Keratinocyte (primary cell): ENCODE measurements at regions not wholly inside any gene's neighbourhood (a gene's known extent, or its start where the extent isn't known, plus 50 kb on each side); places are given as distances from the start of the nearest gene placed in this dataset.
"Not testable (repeated sequence)": the region's sequence is repeated elsewhere in the genome, so short reads cannot be mapped to it uniquely, and the experiment has no call there.

Experiments used
- DNase-seq: peaks from one replicate; pipeline ENCODE4 v3.0.0-alpha.2; 2011; ENCODE audit warnings: low read depth, missing footprints, low spot score
- FAIRE-seq: peaks from 2 replicates; lab custom pipeline; 2011; peaks lifted over from hg19 to GRCh38; lab: Jason Lieb, UNC
- H2AFZ ChIP-seq: 2 replicates; pipeline ENCODE4 v1.6.0; 2012; ENCODE audit warnings: low read length, control low read depth, inconsistent platforms; ENCODE audit not compliant: control insufficient read depth
- H3K27ac ChIP-seq: 2 replicates; pipeline ENCODE4 v1.5.1; 2011; ENCODE audit warnings: low read length; ENCODE audit not compliant: control insufficient read depth, insufficient read depth
- H3K27me3 ChIP-seq: 3 replicates; pipeline ENCODE4 v1.6.0; 2011; ENCODE audit warnings: low read length; ENCODE audit not compliant: control insufficient read depth, insufficient read depth; ENCODE audit errors: extremely low read depth
- H3K36me3 ChIP-seq, 2 experiments: 2 replicates in 1 of 2; 3 replicates in 1 of 2; pipeline ENCODE4 v1.5.1; 2011; ENCODE audit warnings: low read length in 2 of 2, mild to moderate bottlenecking in 1 of 2; ENCODE audit not compliant: control insufficient read depth in 2 of 2, insufficient read depth in 2 of 2; ENCODE audit errors: extremely low read depth in 1 of 2
- H3K4me1 ChIP-seq: 3 replicates; pipeline ENCODE4 v1.5.1; 2011; ENCODE audit warnings: low read length; ENCODE audit not compliant: control insufficient read depth, insufficient read depth; ENCODE audit errors: extremely low read depth
- H3K4me2 ChIP-seq: 3 replicates; pipeline ENCODE4 v1.6.0; 2011; ENCODE audit warnings: low read depth, low read length; ENCODE audit not compliant: control insufficient read depth, insufficient read depth; ENCODE audit errors: extremely low read depth
- H3K4me3 ChIP-seq, 3 experiments: fragments of 200-600 bp in 1 of 3; sonication (generic) in 1 of 3; 2 replicates in 2 of 3; 3 replicates in 1 of 3; pipeline ENCODE4 v1.5.1; 2011 to 2016; ENCODE audit warnings: low read length in 3 of 3, mild to moderate bottlenecking in 3 of 3, control low read depth in 2 of 3, inconsistent platforms in 1 of 3, low read depth in 1 of 3, mixed read lengths in 1 of 3, mixed run types in 1 of 3, moderate library complexity in 1 of 3; ENCODE audit not compliant: control insufficient read depth in 2 of 3, insufficient read depth in 2 of 3; ENCODE audit errors: extremely low read depth in 1 of 3
- H3K79me2 ChIP-seq: 2 replicates; pipeline ENCODE4 v1.6.0; 2012; ENCODE audit warnings: low read length; ENCODE audit not compliant: control insufficient read depth, insufficient read depth
- H3K9ac ChIP-seq: 3 replicates; pipeline ENCODE4 v1.6.0; 2011; ENCODE audit warnings: low read length; ENCODE audit not compliant: control insufficient read depth, insufficient read depth; ENCODE audit errors: extremely low read depth
- H3K9me1 ChIP-seq: 3 replicates; pipeline ENCODE4 v1.6.0; 2011; ENCODE audit warnings: low read length; ENCODE audit not compliant: control insufficient read depth, insufficient read depth; ENCODE audit errors: extremely low read depth
- H3K9me3 ChIP-seq: 2 replicates; pipeline ENCODE4 v1.5.1; 2012; ENCODE audit warnings: low read depth, low read length; ENCODE audit not compliant: control insufficient read depth
- H4K20me1 ChIP-seq: 3 replicates; pipeline ENCODE4 v1.6.0; 2011; ENCODE audit warnings: low read length; ENCODE audit not compliant: control insufficient read depth, insufficient read depth; ENCODE audit errors: extremely low read depth
- CTCF ChIP-seq, 3 experiments: IDR thresholded peaks in 1 of 3; conservative IDR thresholded peaks in 1 of 3; optimal IDR thresholded peaks in 1 of 3; 2 replicates in 2 of 3; 3 replicates in 1 of 3; pipeline versions ENCODE3 to v1.5.1; 2011; ENCODE audit warnings: low read length in 3 of 3, mild to moderate bottlenecking in 3 of 3, moderate library complexity in 2 of 3, control low read depth in 1 of 3, inconsistent platforms in 1 of 3; ENCODE audit not compliant: insufficient read depth in 2 of 3; ENCODE audit errors: extremely low read depth in 1 of 3
- EZH2 ChIP-seq: IDR thresholded peaks from one replicate; pipeline ENCODE4 v1.6.1; 2012; ENCODE audit warnings: inconsistent platforms, mild to moderate bottlenecking, low read length, moderate library complexity
- dilution Hi-C: fragments of 300-500 bp; cut with MboI; formaldehyde crosslinking; loops from one replicate; pipeline ENCODE4 v1.7.0; 2020; ENCODE audit warnings: low sequenced_read_pairs; ENCODE audit not compliant: extremely low pct_ligation_motif_present

- dilution Hi-C loops: no loop called here
- no peaks in the 10 kb centered on the region for H3K9me3 ChIP-seq
- no peaks in the 10 kb centered on the region for H3K79me2 ChIP-seq
Measured at GRCh38 chr14:98932431-98933325, 339.3 kb downstream of the BCL11B start.

GRCh38 chr14:98934569-98934968 is 337.4 kb downstream of the BCL11B start:
- dilution Hi-C loops, H2AFZ ChIP-seq, FAIRE-seq, H3K4me1 ChIP-seq, H3K4me3 ChIP-seq, H3K79me2 ChIP-seq, H3K9ac ChIP-seq, H3K9me3 ChIP-seq, H3K27ac ChIP-seq, H3K36me3 ChIP-seq, H3K9me1 ChIP-seq, H3K4me2 ChIP-seq, H4K20me1 ChIP-seq, DNase-seq: not testable (repeated sequence)
- peaks cover 22% of the 10 kb centered on the region for H3K27me3 ChIP-seq

More at GRCh38 chr14:98932431-98933325, 339.3 kb downstream of the BCL11B start:
- TF ChIP-seq EZH2 (no peak), CTCF (optimal IDR thresholded peaks at IDR 0.05 in 1 of 3, IDR thresholded peaks at IDR 0.05 in 1 of 3, conservative IDR thresholded peaks at IDR 0.05 in 1 of 3; ENCODE audit: extremely low read depth in 1 of 3, insufficient read depth in 2 of 3, low read length in 3 of 3) (no peak)
- H3K4me2 ChIP-seq: no peak overlapping the region
- FAIRE-seq: no peak
- H3K27me3 ChIP-seq: peaks cover 22% of the 10 kb centered on the region
- no peak overlapping the region for H2AFZ ChIP-seq
- no peaks in the 10 kb centered on the region for H3K4me1 ChIP-seq
- no peaks in the 10 kb centered on the region for H4K20me1 ChIP-seq
- DNase-seq: no peak
- no peaks in the 10 kb centered on the region for H3K36me3 ChIP-seq
- no peaks in the 10 kb centered on the region for H3K9me1 ChIP-seq
- H3K4me3 ChIP-seq: no peak overlapping the region
- no peak overlapping the region for H3K27ac ChIP-seq
- H3K9ac ChIP-seq: no peak overlapping the region
